SK-N-SH treated with all-trans-retinoic acid at 6 μM for 48 hours (cell line): ENCODE measurements at regions not wholly inside any gene's neighbourhood (a gene's known extent, or its start where the extent isn't known, plus 50 kb on each side); places are given as distances from the start of the nearest gene placed in this dataset.

ENCODE experiments used
- ATAC-seq: fragments of 200-7000 bp; cut with Tn5 transposase; 3 replicates; pipeline ENCODE4 v1.9.1; 2020; ENCODE audit warnings: mild to moderate bottlenecking, moderate library complexity
- ARNTL ChIP-seq: fragments of 450-650 bp; formaldehyde crosslinking; IDR thresholded peaks from 2 replicates; pipeline ENCODE4 v1.5.0; 2020; ENCODE audit warnings: low read depth, mild to moderate bottlenecking, moderate library complexity, borderline replicate concordance
- BACH2 ChIP-seq: fragments of 250-450 bp; sonication (Bioruptor Pico); IDR thresholded peaks from 2 replicates; pipeline ENCODE4 v1.9.0; 2021; ENCODE audit warnings: mild to moderate bottlenecking, borderline replicate concordance
- CSDC2 ChIP-seq: fragments of 250-450 bp; sonication (Bioruptor Pico); IDR thresholded peaks from 2 replicates; pipeline ENCODE4 v1.5.0; 2020; ENCODE audit warnings: mild to moderate bottlenecking, moderate library complexity
- CSRNP3 ChIP-seq: fragments of 250-450 bp; sonication (Bioruptor Pico); IDR thresholded peaks from 2 replicates; pipeline ENCODE4 v1.5.1; 2021; ENCODE audit warnings: mild to moderate bottlenecking, moderate library complexity
- ESRRG ChIP-seq: fragments of 250-450 bp; sonication (Bioruptor Pico); IDR thresholded peaks from 2 replicates; pipeline ENCODE4 v1.6.1; 2021; ENCODE audit warnings: mild to moderate bottlenecking
- ISL1 ChIP-seq: fragments of 250-450 bp; sonication (Bioruptor Pico); IDR thresholded peaks from 2 replicates; pipeline ENCODE4 v2.1.2; 2022; ENCODE audit warnings: mild to moderate bottlenecking, moderate library complexity
- OSR1 ChIP-seq: fragments of 250-450 bp; sonication (Bioruptor Pico); IDR thresholded peaks from 2 replicates; pipeline ENCODE4 v1.8.0; 2022; ENCODE audit warnings: moderate library complexity, mild to moderate bottlenecking, inconsistent platforms
- PATZ1 ChIP-seq: fragments of 250-450 bp; sonication (Bioruptor Pico); IDR thresholded peaks from 2 replicates; pipeline ENCODE4 v1.8.0; 2020; ENCODE audit warnings: mild to moderate bottlenecking, moderate library complexity, borderline replicate concordance
- POU6F1 ChIP-seq: fragments of 250-450 bp; sonication (Bioruptor Pico); IDR thresholded peaks from 2 replicates; pipeline ENCODE4 v1.8.0; 2021; ENCODE audit warnings: low read depth, mild to moderate bottlenecking, moderate library complexity, borderline replicate concordance
- PPARA ChIP-seq: fragments of 250-450 bp; sonication (Bioruptor Pico); IDR thresholded peaks from 2 replicates; pipeline ENCODE4 v1.5.0; 2020; ENCODE audit warnings: mild to moderate bottlenecking, borderline replicate concordance
- RARB ChIP-seq: fragments of 250-450 bp; sonication (Bioruptor Pico); IDR thresholded peaks from 2 replicates; pipeline ENCODE4 v1.8.0; 2021; ENCODE audit warnings: mild to moderate bottlenecking, moderate library complexity
- SNAI2 ChIP-seq: fragments of 250-450 bp; sonication (Bioruptor Pico); IDR thresholded peaks from 2 replicates; pipeline ENCODE4 v1.5.0; 2020; ENCODE audit warnings: mild to moderate bottlenecking, moderate library complexity
- TCF4 ChIP-seq: fragments of 250-450 bp; sonication (Bioruptor Pico); IDR thresholded peaks from 2 replicates; pipeline ENCODE4 v1.8.0; 2021; ENCODE audit warnings: mild to moderate bottlenecking, moderate library complexity, borderline replicate concordance
- TOX ChIP-seq: fragments of 250-450 bp; sonication (Bioruptor Pico); IDR thresholded peaks from 2 replicates; pipeline ENCODE4 v1.8.0; 2021; ENCODE audit warnings: mild to moderate bottlenecking, moderate library complexity, borderline replicate concordance
- TSHZ2 ChIP-seq: fragments of 250-450 bp; sonication (Bioruptor Pico); IDR thresholded peaks from 2 replicates; pipeline ENCODE4 v1.5.0; 2020; ENCODE audit warnings: mild to moderate bottlenecking, moderate library complexity
- ZC3H10 ChIP-seq: fragments of 250-450 bp; sonication (Bioruptor Pico); IDR thresholded peaks from 2 replicates; pipeline ENCODE4 v1.5.1; 2021; ENCODE audit warnings: mild to moderate bottlenecking, moderate library complexity
- ZFP3 ChIP-seq: fragments of 250-450 bp; sonication (Bioruptor Pico); IDR thresholded peaks from 2 replicates; pipeline ENCODE4 v1.5.0; 2020; ENCODE audit warnings: mild to moderate bottlenecking, moderate library complexity
- ZFP30 ChIP-seq: fragments of 450-650 bp; formaldehyde crosslinking; IDR thresholded peaks from 2 replicates; pipeline ENCODE4 v1.5.0; 2022; ENCODE audit warnings: mild to moderate bottlenecking, moderate library complexity
- ZNF565 ChIP-seq: fragments of 450-650 bp; formaldehyde crosslinking; conservative IDR thresholded peaks from 2 replicates; pipeline ENCODE4 v1.5.0; 2020; ENCODE audit warnings: low read depth, mild to moderate bottlenecking, moderate library complexity
- ZNF70 ChIP-seq: fragments of 450-650 bp; formaldehyde crosslinking; IDR thresholded peaks from 2 replicates; pipeline ENCODE4 v1.5.0; 2020; ENCODE audit warnings: mild to moderate bottlenecking, moderate library complexity
- ZNF8 ChIP-seq: fragments of 450-650 bp; formaldehyde crosslinking; IDR thresholded peaks from 2 replicates; pipeline ENCODE4 v1.5.0; 2020; ENCODE audit warnings: mild to moderate bottlenecking, moderate library complexity

- TF ChIP-seq SNAI2 (CRISPR knock-in tag) (no peak), POU6F1 (CRISPR knock-in tag) (no peak), ZNF565 (CRISPR knock-in tag) (no peak), ZNF8 (CRISPR knock-in tag) (no peak), ESRRG (CRISPR knock-in tag) (no peak), TOX (CRISPR knock-in tag) (no peak), ISL1 (CRISPR knock-in tag) (no peak), TSHZ2 (no peak), ARNTL (no peak), PPARA (CRISPR knock-in tag) (no peak), CSDC2 (CRISPR knock-in tag) (no peak), ZFP30 (CRISPR knock-in tag) (no peak), RARB (no peak), PATZ1 (CRISPR knock-in tag) (no peak), OSR1 (CRISPR knock-in tag) (no peak), ZC3H10 (CRISPR knock-in tag) (no peak), CSRNP3 (CRISPR knock-in tag) (no peak), ZFP3 (CRISPR knock-in tag) (no peak)
- no peak for ATAC-seq
Observed at GRCh38 chr1:186772228-186772627, 56.5 kb upstream of the PLA2G4A start.

GRCh38 chr1:186770421-186770820 is 58.3 kb upstream of the PLA2G4A start:
- TF ChIP-seq PATZ1 (CRISPR knock-in tag) (no peak), CSDC2 (CRISPR knock-in tag) (no peak), ZC3H10 (CRISPR knock-in tag) (no peak), ISL1 (CRISPR knock-in tag) (no peak), RARB (no peak), ZNF70 (CRISPR knock-in tag) (no peak), OSR1 (CRISPR knock-in tag) (no peak), PPARA (CRISPR knock-in tag) (no peak)
- no peak for ATAC-seq

- ATAC-seq = no peak
- TF ChIP-seq ZFP3 (CRISPR knock-in tag) (no peak), ISL1 (CRISPR knock-in tag) (no peak), OSR1 (CRISPR knock-in tag) (no peak), TCF4 (no peak), CSDC2 (CRISPR knock-in tag) (no peak), RARB (no peak), SNAI2 (CRISPR knock-in tag) (no peak), PPARA (CRISPR knock-in tag) (no peak), TOX (CRISPR knock-in tag) (no peak), BACH2 (CRISPR knock-in tag) (no peak), ZC3H10 (CRISPR knock-in tag) (no peak)
Observed at GRCh38 chr1:186768906-186769305, 59.8 kb upstream of the PLA2G4A start.
